OCI-LY1 (cell line): ENCODE measurements at regions not wholly inside any gene's neighbourhood (a gene's known extent, or its start where the extent isn't known, plus 50 kb on each side); places are given as distances from the start of the nearest gene placed in this dataset.

Source experiments
- EZH2 ChIP-seq: fragments of 200-600 bp; sonication (generic), shearing (Covaris generic); IDR thresholded peaks from 2 replicates; pipeline ENCODE4 v1.8.0; 2017; ENCODE audit warnings: borderline replicate concordance, mixed run types, mild to moderate bottlenecking, antibody characterized with exemption, low read length, moderate library complexity, mixed read lengths
- TF ChIP-seq, protein P1 (sequence below): fragments of 200-600 bp; sonication (generic), shearing (Covaris generic); IDR thresholded peaks from 2 replicates; pipeline ENCODE4 v1.5.1; 2017; ENCODE audit warnings: mild to moderate bottlenecking, antibody characterized with exemption, low read length, moderate library complexity, mixed read lengths

DNA sequence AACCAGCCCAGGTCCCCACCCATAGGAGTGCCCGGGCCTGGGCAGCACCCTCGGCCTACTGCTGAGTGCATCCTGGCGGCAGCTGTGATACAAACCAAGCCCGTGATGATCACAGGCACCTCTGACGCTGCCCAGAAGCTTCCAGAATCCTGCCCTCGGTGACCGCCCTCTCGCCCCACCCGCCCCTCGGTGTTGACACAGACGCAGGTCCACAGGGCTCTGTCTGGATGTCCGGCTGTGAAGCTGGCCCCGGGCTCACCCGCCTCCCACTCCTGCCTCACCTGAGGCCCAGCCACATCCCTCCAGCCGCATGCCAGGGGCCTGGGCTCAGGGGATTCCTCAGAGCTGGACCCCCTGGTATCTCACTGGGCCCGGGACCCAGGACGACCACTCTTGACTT is 191.0 kb downstream of the BRD1 start:
- TF ChIP-seq, protein P1, sequence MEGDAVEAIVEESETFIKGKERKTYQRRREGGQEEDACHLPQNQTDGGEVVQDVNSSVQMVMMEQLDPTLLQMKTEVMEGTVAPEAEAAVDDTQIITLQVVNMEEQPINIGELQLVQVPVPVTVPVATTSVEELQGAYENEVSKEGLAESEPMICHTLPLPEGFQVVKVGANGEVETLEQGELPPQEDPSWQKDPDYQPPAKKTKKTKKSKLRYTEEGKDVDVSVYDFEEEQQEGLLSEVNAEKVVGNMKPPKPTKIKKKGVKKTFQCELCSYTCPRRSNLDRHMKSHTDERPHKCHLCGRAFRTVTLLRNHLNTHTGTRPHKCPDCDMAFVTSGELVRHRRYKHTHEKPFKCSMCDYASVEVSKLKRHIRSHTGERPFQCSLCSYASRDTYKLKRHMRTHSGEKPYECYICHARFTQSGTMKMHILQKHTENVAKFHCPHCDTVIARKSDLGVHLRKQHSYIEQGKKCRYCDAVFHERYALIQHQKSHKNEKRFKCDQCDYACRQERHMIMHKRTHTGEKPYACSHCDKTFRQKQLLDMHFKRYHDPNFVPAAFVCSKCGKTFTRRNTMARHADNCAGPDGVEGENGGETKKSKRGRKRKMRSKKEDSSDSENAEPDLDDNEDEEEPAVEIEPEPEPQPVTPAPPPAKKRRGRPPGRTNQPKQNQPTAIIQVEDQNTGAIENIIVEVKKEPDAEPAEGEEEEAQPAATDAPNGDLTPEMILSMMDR, result no peak
- no peak for TF ChIP-seq EZH2
